Neural cell (in vitro differentiated cells): ENCODE measurements at regions not wholly inside any gene's neighbourhood (a gene's known extent, or its start where the extent isn't known, plus 50 kb on each side); places are given as distances from the start of the nearest gene placed in this dataset.

Source experiments
- EP300 ChIP-seq: fragments of 450-650 bp; conservative IDR thresholded peaks from 2 replicates; pipeline ENCODE4 v1.6.1; 2014; ENCODE audit warnings: antibody characterized with exemption, mild to moderate bottlenecking, moderate library complexity; ENCODE audit not compliant: poor library complexity, severe bottlenecking
- EZH2 ChIP-seq: fragments of 200-600, 300-800 bp; shearing (Covaris generic), sonication (generic); IDR thresholded peaks from 2 replicates; pipeline ENCODE4 v1.6.1; 2014; ENCODE audit warnings: antibody characterized with exemption, low read length, borderline replicate concordance, mild to moderate bottlenecking; ENCODE audit not compliant: insufficient read depth, poor library complexity, severe bottlenecking
- POLR2AphosphoS5 ChIP-seq: IDR thresholded peaks from 2 replicates; pipeline ENCODE4 v1.6.1; 2012
- REST ChIP-seq: IDR thresholded peaks from 2 replicates; pipeline ENCODE4 v1.6.1; 2012; ENCODE audit warnings: borderline replicate concordance
- TF ChIP-seq, protein P1 (sequence below): fragments of 450-650 bp; IDR thresholded peaks from 2 replicates; pipeline ENCODE4 v1.5.1; 2014; ENCODE audit warnings: antibody characterized with exemption, mild to moderate bottlenecking, moderate library complexity; ENCODE audit not compliant: poor library complexity, severe bottlenecking

GRCh38 chr13:31042481-31043165, 110.2 kb downstream of the TEX26 start:
- no peak for TF ChIP-seq REST
- no peak for TF ChIP-seq EZH2
- TF ChIP-seq EP300 = no peak
- TF ChIP-seq, protein P1, sequence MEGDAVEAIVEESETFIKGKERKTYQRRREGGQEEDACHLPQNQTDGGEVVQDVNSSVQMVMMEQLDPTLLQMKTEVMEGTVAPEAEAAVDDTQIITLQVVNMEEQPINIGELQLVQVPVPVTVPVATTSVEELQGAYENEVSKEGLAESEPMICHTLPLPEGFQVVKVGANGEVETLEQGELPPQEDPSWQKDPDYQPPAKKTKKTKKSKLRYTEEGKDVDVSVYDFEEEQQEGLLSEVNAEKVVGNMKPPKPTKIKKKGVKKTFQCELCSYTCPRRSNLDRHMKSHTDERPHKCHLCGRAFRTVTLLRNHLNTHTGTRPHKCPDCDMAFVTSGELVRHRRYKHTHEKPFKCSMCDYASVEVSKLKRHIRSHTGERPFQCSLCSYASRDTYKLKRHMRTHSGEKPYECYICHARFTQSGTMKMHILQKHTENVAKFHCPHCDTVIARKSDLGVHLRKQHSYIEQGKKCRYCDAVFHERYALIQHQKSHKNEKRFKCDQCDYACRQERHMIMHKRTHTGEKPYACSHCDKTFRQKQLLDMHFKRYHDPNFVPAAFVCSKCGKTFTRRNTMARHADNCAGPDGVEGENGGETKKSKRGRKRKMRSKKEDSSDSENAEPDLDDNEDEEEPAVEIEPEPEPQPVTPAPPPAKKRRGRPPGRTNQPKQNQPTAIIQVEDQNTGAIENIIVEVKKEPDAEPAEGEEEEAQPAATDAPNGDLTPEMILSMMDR = no peak
- no peak for TF ChIP-seq POLR2AphosphoS5
